Mesothelial cell of epicardium (in vitro differentiated cells): ENCODE measurements at regions not wholly inside any gene's neighbourhood (a gene's known extent, or its start where the extent isn't known, plus 50 kb on each side); places are given as distances from the start of the nearest gene placed in this dataset.

Source experiments
- DNase-seq, 2 experiments: peaks; one replicate each; pipeline ENCODE4 v3.0.0; 2021; ENCODE audit warnings: low spot score in 2 of 2; ENCODE audit not compliant: unreplicated experiment in 2 of 2
- H3K27ac Mint-ChIP-seq: 2 replicates; pipeline ENCODE4 v1.8.0; 2021; ENCODE audit warnings: mixed read lengths
- H3K27me3 Mint-ChIP-seq: 2 replicates; pipeline ENCODE4 v1.8.0; 2021; ENCODE audit warnings: low read depth, mixed read lengths
- H3K36me3 Mint-ChIP-seq: 2 replicates; pipeline ENCODE4 v1.8.0; 2021; ENCODE audit warnings: mixed read lengths
- H3K4me1 Mint-ChIP-seq: 2 replicates; pipeline ENCODE4 v1.8.0; 2021; ENCODE audit warnings: mixed read lengths
- H3K4me3 Mint-ChIP-seq: 2 replicates; pipeline ENCODE4 v1.8.0; 2021; ENCODE audit warnings: mild to moderate bottlenecking, moderate library complexity, mixed read lengths
- H3K9me3 Mint-ChIP-seq: 2 replicates; pipeline ENCODE4 v1.8.0; 2021; ENCODE audit warnings: mixed read lengths
- TF ChIP-seq, protein P1 (sequence below): fragments of 200-600 bp; sonication (generic); IDR thresholded peaks from one replicate; pipeline ENCODE4 v1.5.0; 2021; ENCODE audit warnings: antibody characterized with exemption; ENCODE audit not compliant: unreplicated experiment

DNA sequence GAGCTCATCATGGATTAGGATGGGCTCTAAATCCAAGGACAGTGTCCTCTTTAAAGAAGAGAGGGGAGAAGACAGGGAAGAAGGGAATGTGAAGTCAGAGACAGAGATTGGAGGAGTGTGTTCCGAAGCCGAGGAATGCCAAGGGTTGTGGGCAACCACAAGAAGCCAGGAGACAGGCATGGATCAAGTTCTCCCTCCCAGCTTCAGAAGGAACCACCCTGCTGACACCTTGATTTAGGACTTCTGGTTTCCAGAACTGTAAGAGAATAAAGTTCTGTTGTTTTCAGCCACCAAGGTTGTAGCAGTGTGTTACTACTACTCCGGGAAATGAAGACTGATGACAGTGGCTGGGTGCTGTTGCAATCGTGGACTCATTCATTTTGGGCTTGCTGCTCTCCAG is 120.1 kb downstream of the RPS12 start:
- Mint-ChIP-seq H3K36me3 (peaks cover 7% of the 10 kb centered on the region), H3K9me3 (peaks cover 10% of the 10 kb centered on the region), H3K27ac (peak overlapping the region; percentile 75), H3K27me3 (no peaks in the 10 kb centered on the region), H3K4me3 (no peak overlapping the region), H3K4me1 (peaks cover 67% of the 10 kb centered on the region)
- TF ChIP-seq, protein P1, sequence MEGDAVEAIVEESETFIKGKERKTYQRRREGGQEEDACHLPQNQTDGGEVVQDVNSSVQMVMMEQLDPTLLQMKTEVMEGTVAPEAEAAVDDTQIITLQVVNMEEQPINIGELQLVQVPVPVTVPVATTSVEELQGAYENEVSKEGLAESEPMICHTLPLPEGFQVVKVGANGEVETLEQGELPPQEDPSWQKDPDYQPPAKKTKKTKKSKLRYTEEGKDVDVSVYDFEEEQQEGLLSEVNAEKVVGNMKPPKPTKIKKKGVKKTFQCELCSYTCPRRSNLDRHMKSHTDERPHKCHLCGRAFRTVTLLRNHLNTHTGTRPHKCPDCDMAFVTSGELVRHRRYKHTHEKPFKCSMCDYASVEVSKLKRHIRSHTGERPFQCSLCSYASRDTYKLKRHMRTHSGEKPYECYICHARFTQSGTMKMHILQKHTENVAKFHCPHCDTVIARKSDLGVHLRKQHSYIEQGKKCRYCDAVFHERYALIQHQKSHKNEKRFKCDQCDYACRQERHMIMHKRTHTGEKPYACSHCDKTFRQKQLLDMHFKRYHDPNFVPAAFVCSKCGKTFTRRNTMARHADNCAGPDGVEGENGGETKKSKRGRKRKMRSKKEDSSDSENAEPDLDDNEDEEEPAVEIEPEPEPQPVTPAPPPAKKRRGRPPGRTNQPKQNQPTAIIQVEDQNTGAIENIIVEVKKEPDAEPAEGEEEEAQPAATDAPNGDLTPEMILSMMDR = no peak
- no peak for DNase-seq

DNA sequence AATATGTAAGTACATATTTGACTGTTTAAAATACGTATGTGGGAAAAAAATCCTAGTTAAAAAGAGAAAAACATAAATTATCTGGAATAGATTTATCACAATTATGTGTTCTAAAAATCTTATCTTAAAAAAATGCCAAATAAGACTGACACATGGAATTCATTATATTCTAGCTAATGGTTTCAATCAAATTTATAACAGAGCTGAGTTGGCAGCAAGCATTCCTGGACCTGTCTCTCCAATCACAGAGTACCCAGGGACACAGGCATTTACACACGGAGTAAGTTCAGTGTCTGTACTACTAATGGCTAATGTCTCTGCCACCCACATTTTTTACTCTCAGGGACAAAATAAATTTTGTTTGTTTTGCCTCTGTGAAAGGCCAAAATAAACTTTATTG is 122.3 kb downstream of the RPS12 start:
- H3K9me3 Mint-ChIP-seq = peaks cover 19% of the 10 kb centered on the region
- no peaks in the 10 kb centered on the region for H3K27me3 Mint-ChIP-seq
- no peak overlapping the region for H3K4me3 Mint-ChIP-seq
- peaks cover 10% of the 10 kb centered on the region for H3K36me3 Mint-ChIP-seq
- H3K27ac Mint-ChIP-seq = peak overlapping the region; percentile 91
- H3K4me1 Mint-ChIP-seq = peaks cover 53% of the 10 kb centered on the region
- TF ChIP-seq, protein P1 = no peak
- DNase-seq = no peak

DNA sequence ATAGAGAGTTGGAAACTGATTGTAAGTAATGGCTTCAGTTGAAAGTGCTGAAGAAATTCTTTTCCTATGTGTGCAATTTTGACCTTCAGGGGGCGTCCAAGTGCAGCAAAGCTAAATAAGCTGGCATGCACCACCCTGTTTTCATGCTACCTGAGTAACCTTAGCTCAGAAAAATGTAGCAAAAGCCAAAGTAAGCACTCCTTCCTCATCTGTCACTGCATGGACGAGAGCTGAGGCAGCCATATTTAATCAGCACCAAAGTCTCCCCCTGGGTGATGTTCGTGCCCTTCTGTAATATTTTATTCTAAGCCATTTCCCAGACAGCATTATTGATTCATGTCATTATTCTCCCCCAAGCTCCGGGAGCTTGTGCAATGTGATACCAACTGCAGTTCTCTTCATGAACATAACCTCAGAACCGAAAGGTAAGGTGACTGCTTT is 123.1 kb downstream of the RPS12 start:
- peak overlapping the region; percentile 18 for H3K4me3 Mint-ChIP-seq
- TF ChIP-seq, protein P1 = peak; percentile 59
- H3K9me3 Mint-ChIP-seq = peaks cover 19% of the 10 kb centered on the region
- peaks cover 10% of the 10 kb centered on the region for H3K36me3 Mint-ChIP-seq
- no peaks in the 10 kb centered on the region for H3K27me3 Mint-ChIP-seq
- peaks cover 45% of the 10 kb centered on the region for H3K4me1 Mint-ChIP-seq
- peak overlapping the region; percentile 91 for H3K27ac Mint-ChIP-seq
- DNase-seq = peak; percentile 33 to 71

DNA sequence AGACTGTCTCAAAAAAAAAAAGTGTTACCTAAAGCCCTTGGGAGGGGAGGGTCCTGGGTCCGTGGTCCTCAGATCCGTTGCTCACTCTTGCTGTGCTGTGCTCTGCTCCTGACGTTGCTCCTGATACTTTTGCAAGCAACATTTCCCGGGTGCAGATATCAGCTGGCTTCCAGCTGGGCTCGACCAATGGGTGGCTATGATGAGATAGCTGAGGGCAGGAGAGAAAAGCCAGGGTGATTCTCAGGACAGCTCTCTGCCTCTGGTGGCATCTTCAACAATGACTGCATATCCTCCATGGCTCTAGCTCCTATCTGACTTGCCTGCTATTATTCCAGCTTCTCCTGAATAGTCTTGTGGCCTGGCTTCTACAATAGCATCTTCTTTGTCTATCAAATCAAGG is 134.5 kb downstream of the RPS12 start:
- DNase-seq = no peak
- TF ChIP-seq, protein P1 = no peak
- Mint-ChIP-seq H3K36me3 (no peaks in the 10 kb centered on the region), H3K9me3 (peaks cover 3% of the 10 kb centered on the region), H3K27ac (no peak overlapping the region), H3K4me1 (peaks cover 5% of the 10 kb centered on the region), H3K27me3 (peaks cover 5% of the 10 kb centered on the region), H3K4me3 (no peak overlapping the region)

DNA sequence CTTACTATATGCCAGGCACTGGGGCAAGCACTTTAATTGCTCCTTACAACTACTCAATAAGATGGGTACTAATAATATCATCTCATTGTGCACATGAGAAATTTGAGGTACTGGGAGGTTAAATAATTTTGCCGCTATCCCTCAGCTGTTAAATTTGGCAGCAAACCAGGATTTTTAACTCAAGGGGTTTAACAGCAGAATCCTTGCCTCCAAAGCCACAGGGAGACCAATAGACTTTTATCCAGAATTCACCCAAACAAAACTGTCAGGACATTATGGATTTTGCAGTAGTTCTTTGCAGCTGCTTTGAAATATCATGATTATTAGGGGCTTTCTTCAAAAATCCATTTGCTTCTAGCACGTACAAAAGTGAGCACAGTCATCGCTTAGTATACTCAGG is 136.2 kb downstream of the RPS12 start:
- no peak overlapping the region for H3K4me3 Mint-ChIP-seq
- DNase-seq = no peak
- H3K9me3 Mint-ChIP-seq = no peaks in the 10 kb centered on the region
- H3K27me3 Mint-ChIP-seq = peaks cover 6% of the 10 kb centered on the region
- H3K27ac Mint-ChIP-seq = no peak overlapping the region
- TF ChIP-seq, protein P1 = no peak
- H3K4me1 Mint-ChIP-seq = peaks cover 5% of the 10 kb centered on the region
- H3K36me3 Mint-ChIP-seq = no peaks in the 10 kb centered on the region
